Right atrium auricular region (tissue), 2 donors: ENCODE measurements at regions not wholly inside any gene's neighbourhood (a gene's known extent, or its start where the extent isn't known, plus 50 kb on each side); places are given as distances from the start of the nearest gene placed in this dataset.

Experiments used
- DNase-seq: peaks from one replicate; pipeline ENCODE4 v3.0.0-alpha.2; 2019; ENCODE audit warnings: low spot score
- H3K27ac ChIP-seq, 2 donors: fragments of 200-600 bp; sonication (generic); 1 replicate in 1 of 2; 2 replicates in 1 of 2; pipeline ENCODE4 v1.5.1; 2016 to 2019
- H3K27me3 ChIP-seq, 2 donors: fragments of 200-600 bp; sonication (generic); one replicate each; pipeline versions ENCODE4 v1.5.1 to v1.6.0; 2017 to 2019
- H3K36me3 ChIP-seq: fragments of 200-600 bp; sonication (generic); one replicate; pipeline ENCODE4 v1.5.1; 2016
- H3K4me1 ChIP-seq, 2 donors: fragments of 200-600 bp; sonication (generic); one replicate each; pipeline versions ENCODE4 v1.5.1 to v1.6.0; 2017 to 2019
- H3K4me3 ChIP-seq, 2 donors: fragments of 200-600 bp; sonication (generic); 1 replicate in 1 of 2; 2 replicates in 1 of 2; pipeline ENCODE4 v1.5.1; 2017 to 2019; ENCODE audit warnings: mild to moderate bottlenecking in 1 of 2, moderate library complexity in 1 of 2
- H3K9me3 ChIP-seq, 2 donors: fragments of 200-600 bp; sonication (generic); one replicate each; pipeline ENCODE4 v1.5.1; 2019
- TF ChIP-seq, protein P1 (sequence below), 2 donors: fragments of 200-600 bp; sonication (generic); IDR thresholded peaks; one replicate each; pipeline ENCODE4 v1.5.1; 2019; ENCODE audit warnings: antibody characterized with exemption in 2 of 2

DNA sequence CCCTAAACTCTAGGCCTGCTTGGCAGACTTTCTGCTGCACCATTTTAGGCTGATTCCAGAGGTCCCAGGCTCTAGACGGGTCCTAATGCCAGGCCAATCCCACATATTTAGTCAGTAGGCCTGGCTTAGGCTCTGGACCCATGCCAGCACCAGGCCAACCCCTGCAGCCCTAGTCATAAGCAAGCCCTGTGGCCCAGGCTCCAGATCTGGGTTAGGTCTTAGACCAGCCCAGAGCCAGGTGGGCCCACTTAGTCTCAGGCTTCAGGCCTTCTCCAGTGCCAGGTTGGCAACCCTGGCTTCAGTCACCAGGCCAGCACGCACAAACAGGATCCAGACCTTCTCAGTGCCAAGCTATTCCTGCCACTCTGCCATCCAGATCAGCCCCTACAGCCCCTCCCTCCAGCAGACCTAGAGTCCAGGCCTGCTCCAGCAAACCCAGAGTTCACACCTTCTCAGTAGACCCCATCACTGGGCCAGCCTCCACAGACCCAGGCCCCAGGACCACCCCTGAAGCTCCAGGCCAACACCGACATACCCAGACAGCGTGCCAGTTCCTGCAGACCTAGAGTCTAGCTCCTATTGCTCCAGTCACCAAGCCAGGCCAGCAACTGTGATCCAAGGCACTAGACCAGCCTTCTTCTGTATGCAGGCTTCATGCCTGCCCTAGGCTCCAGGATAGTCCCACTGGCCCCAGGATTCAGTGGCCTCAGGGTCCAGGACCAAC lies 467.6 kb downstream of the RWDD3 start:
- DNase-seq: no peak
- Histone ChIP-seq H3K9me3 (peaks cover 5 to 47% of the 10 kb centered on the region in 2 donors), H3K27ac (no peak overlapping the region), H3K4me3 (no peak overlapping the region), H3K27me3 (no peaks in the 10 kb centered on the region), H3K36me3 (no peaks in the 10 kb centered on the region), H3K4me1 (no peaks in the 10 kb centered on the region)
- TF ChIP-seq, protein P1, sequence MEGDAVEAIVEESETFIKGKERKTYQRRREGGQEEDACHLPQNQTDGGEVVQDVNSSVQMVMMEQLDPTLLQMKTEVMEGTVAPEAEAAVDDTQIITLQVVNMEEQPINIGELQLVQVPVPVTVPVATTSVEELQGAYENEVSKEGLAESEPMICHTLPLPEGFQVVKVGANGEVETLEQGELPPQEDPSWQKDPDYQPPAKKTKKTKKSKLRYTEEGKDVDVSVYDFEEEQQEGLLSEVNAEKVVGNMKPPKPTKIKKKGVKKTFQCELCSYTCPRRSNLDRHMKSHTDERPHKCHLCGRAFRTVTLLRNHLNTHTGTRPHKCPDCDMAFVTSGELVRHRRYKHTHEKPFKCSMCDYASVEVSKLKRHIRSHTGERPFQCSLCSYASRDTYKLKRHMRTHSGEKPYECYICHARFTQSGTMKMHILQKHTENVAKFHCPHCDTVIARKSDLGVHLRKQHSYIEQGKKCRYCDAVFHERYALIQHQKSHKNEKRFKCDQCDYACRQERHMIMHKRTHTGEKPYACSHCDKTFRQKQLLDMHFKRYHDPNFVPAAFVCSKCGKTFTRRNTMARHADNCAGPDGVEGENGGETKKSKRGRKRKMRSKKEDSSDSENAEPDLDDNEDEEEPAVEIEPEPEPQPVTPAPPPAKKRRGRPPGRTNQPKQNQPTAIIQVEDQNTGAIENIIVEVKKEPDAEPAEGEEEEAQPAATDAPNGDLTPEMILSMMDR (IDR thresholded peaks at IDR 0.05): no peak

DNA sequence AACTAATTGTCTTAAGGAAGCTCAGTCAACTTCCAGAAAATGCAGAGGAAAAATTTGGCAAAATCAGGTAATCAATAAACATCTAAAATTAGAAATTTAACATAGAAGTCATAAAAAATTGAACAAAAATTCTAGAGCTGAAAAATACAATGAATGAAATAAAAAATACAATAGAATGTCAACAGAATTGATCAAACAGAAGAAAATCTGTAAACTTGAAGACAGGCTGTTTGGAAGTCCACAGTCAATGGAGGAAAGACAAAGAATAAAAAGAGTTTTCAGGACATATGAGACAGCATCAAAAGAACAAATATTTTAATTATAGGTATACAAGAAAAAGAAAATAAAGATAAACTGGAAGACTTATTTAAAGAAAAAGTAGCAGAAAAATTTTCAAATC lies 469.0 kb downstream of the RWDD3 start:
- H3K4me1 ChIP-seq: no peaks in the 10 kb centered on the region
- H3K27ac ChIP-seq: no peak overlapping the region
- H3K9me3 ChIP-seq: peaks cover 5 to 55% of the 10 kb centered on the region in 2 donors
- TF ChIP-seq, protein P1 (IDR thresholded peaks at IDR 0.05): no peak
- no peaks in the 10 kb centered on the region for H3K27me3 ChIP-seq
- H3K4me3 ChIP-seq: no peak overlapping the region
- H3K36me3 ChIP-seq: no peaks in the 10 kb centered on the region
- DNase-seq: no peak

DNA sequence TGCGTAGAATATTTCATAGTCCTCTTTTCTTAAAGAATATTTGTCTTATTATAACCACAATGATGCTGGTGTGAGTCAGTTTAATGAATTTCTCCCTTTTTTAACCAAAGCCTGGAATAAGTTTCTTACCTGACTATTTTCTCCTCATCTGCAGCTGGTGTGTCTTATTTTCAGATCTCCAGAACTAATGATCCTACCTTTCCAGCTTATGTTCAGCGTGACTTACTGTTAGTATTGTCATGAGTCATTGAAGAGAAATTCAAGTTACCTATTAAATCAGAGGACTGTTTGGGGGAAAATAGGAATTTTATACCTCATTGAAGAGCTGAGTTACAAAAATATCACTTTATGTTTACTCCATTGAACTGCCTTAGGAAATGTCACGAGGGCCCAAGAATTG lies 482.1 kb downstream of the RWDD3 start:
- TF ChIP-seq, protein P1 (IDR thresholded peaks at IDR 0.05): no peak
- Histone ChIP-seq H3K36me3 (no peaks in the 10 kb centered on the region), H3K27me3 (no peaks in the 10 kb centered on the region), H3K4me3 (no peak overlapping the region), H3K27ac (no peak overlapping the region), H3K9me3 (no peaks in the 10 kb centered on the region), H3K4me1 (no peaks in the 10 kb centered on the region)
- no peak for DNase-seq

DNA sequence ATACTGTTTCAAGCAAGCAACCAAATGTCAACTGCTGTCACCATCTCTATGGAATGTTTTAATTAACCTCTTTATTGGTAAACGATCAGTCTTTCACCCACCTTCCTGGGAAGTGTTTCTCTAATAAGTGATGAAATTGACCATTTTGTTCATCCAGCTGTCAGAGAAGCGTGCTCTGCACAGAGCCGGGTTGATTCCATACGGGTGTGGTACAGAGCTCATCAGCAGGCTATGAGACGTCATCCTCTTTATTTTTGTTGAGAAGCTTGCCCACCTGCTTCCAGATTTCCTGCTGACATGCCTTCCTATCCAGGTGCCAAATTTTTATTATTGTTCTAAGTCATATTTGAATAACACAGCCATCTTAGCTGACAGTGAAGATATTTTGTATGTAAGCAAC lies 482.5 kb downstream of the RWDD3 start:
- no peak for DNase-seq
- H3K9me3 ChIP-seq: no peaks in the 10 kb centered on the region
- H3K36me3 ChIP-seq: no peaks in the 10 kb centered on the region

DNA sequence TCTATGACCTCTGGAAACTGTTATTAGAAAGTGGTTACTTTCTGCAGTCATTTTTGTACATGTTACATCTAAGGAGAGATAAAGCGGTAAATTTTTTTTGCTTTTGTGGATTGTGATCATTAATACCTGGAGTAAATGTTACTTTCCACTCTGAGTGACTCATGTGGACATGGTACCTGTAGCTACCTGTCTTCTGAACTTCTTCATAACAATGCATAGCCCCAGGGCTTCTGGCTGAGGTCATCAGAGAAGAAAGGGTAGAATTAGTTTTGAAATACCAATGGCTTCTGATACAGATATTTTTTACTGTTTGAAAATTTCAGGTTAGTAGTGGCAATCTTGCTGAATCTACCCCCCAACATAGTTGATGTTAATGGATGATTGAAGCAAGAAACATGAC lies 489.3 kb downstream of the RWDD3 start:
- Histone ChIP-seq H3K4me3 (no peak overlapping the region), H3K4me1 (no peaks in the 10 kb centered on the region), H3K27me3 (no peaks in the 10 kb centered on the region), H3K27ac (no peak overlapping the region), H3K9me3 (no peaks in the 10 kb centered on the region), H3K36me3 (no peaks in the 10 kb centered on the region)
- no peak for DNase-seq
- TF ChIP-seq, protein P1 (IDR thresholded peaks at IDR 0.05): no peak

More for the DNA sequence above, 482.5 kb downstream of the RWDD3 start:
- Histone ChIP-seq H3K27ac (no peak overlapping the region), H3K4me1 (no peaks in the 10 kb centered on the region), H3K4me3 (no peak overlapping the region), H3K27me3 (no peaks in the 10 kb centered on the region)
- TF ChIP-seq, protein P1 (IDR thresholded peaks at IDR 0.05): no peak

DNA sequence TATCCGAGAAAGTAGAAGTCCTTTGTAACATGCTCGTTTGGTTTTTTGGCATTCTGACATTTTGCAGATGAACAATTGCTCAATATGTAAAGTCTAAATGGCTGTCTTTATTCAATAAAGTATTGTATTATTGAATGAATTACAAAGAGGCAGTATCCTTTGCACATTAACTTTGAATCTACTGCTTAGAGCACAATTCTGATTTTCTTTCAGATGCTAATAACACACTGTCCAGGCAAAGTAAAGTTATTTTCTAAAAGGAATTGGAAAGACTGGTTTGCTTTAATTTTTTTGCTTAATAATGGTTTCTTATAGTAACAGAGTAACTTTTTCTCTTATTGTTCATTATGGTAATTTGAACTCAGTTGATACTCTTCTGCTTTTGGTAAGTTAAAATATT lies 494.8 kb downstream of the RWDD3 start:
- H3K9me3 ChIP-seq: no peaks in the 10 kb centered on the region
- no peaks in the 10 kb centered on the region for H3K36me3 ChIP-seq
- DNase-seq: no peak
- no peaks in the 10 kb centered on the region for H3K27me3 ChIP-seq
- H3K27ac ChIP-seq: no peak overlapping the region
- H3K4me1 ChIP-seq: no peaks in the 10 kb centered on the region
- no peak overlapping the region for H3K4me3 ChIP-seq
- TF ChIP-seq, protein P1 (IDR thresholded peaks at IDR 0.05): no peak
